ENCODE measurements at regions not wholly inside any gene's neighbourhood (a gene's known extent, or its start where the extent isn't known, plus 50 kb on each side); places are given as distances from the start of the nearest gene placed in this dataset.

DNA sequence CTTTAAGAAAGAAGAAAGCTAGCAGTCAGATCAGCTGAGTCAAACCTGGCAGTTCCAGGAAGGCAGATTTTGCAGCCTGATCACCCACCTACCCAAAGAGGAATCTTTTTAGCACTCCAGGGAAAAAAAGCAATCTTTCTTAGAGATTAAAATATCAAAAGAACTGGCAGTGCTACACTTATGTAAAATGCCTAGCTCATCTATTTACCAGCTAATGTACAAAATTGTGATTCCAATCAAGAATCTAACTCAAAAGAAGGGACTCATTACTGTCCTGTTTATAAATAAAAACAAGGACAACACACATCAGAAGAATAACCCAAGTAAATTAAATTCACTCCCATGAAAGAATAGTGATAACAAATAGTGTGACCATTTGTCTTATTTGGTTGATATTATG, 222.4 kb upstream of the ERCC4 start:
- TF ChIP-seq, protein P1, sequence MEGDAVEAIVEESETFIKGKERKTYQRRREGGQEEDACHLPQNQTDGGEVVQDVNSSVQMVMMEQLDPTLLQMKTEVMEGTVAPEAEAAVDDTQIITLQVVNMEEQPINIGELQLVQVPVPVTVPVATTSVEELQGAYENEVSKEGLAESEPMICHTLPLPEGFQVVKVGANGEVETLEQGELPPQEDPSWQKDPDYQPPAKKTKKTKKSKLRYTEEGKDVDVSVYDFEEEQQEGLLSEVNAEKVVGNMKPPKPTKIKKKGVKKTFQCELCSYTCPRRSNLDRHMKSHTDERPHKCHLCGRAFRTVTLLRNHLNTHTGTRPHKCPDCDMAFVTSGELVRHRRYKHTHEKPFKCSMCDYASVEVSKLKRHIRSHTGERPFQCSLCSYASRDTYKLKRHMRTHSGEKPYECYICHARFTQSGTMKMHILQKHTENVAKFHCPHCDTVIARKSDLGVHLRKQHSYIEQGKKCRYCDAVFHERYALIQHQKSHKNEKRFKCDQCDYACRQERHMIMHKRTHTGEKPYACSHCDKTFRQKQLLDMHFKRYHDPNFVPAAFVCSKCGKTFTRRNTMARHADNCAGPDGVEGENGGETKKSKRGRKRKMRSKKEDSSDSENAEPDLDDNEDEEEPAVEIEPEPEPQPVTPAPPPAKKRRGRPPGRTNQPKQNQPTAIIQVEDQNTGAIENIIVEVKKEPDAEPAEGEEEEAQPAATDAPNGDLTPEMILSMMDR (conservative IDR thresholded peaks at IDR 0.05; ENCODE audit: low read depth, low read length) = no peak
- no peak overlapping the region for H3K4me3 ChIP-seq (ENCODE audit: low read depth, low read length)
- DNase-seq (ENCODE audit: low read depth) = no peak

DNA sequence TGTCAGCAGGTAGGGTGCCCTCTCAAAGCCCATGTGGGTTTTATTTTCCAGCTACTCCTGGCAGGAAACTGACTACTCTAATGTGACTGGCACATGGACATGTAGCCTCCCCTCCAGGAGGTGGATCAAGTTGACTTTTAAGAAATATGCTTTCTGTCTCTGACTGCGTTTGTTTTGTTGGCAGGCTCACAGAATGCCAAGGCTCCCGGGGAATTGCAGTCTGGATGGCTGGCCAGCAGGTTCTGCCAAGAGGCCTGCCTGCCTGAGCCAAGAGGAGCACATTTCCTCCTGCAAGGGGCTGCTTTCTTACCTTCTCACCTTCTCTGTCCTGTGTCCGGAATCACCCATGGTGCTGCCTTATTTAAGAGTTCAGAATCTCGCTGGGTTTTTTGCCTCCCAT, 217.3 kb upstream of the ERCC4 start:
- H3K4me3 ChIP-seq (ENCODE audit: low read depth, low read length) = no peak overlapping the region
- DNase-seq (ENCODE audit: low read depth) = no peak
- TF ChIP-seq, protein P1 (conservative IDR thresholded peaks at IDR 0.05; ENCODE audit: low read depth, low read length) = no peak

DNA sequence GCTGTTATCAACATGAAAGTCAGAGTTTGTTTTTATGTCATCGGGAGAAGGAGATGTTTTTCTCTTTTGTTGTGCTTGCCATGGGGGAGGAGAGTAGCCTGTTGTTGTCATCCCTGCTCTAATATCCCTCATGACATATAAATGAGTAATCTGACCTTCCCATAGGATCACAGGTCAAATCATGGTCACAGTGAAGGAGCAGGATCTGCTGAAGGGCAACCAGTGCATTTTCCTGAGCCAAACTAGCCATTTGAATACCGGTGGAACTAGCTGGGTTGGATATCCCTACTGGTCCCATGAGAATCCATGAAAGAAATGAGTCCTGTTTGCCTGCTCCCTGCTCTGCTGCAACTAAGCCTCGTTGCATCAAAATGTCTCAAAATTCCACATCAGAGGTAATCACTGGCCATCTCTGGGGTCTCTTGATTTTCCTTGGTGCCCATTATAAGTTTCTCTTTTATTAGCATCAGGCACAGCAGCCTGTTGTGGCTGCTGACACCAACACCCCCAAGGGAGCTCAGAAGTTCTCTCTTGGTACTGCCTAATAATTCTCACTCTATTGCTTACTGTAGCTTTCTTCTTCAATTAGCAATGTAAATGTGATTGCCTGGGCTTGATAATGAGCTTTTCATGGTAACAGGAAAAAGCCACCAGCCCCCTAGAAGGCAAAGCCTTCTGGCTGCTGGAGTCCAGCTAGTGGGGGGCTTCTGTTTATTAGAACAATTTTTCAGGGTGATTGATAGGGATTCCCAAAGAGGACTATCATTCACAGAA, 211.4 kb upstream of the ERCC4 start:
- DNase-seq (ENCODE audit: low read depth) = no peak
- no peak overlapping the region for H3K4me3 ChIP-seq (ENCODE audit: low read depth, low read length)
- TF ChIP-seq, protein P1 (conservative IDR thresholded peaks at IDR 0.05; ENCODE audit: low read depth, low read length) = no peak

DNA sequence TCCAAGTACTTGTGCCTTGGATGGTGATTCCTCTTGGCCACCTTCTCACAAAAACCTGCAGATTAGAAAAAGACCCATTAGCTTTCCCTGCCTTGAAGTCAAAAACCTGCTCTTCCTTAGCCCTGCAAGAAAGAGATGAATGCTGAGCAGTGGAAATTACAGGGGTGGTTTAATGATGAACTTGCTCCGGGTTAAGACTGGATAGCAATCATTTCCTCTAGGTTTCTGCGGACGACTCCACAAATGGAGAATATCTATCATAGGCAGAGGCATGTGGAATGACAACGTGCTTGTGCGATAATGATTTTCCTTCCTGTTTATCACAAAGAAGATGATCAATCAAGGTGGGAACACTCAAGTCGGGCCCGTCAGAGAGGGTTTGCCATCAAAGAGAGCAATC, 201.2 kb upstream of the ERCC4 start:
- TF ChIP-seq, protein P1 (conservative IDR thresholded peaks at IDR 0.05; ENCODE audit: low read depth, low read length) = no peak
- DNase-seq (ENCODE audit: low read depth) = no peak
- no peak overlapping the region for H3K4me3 ChIP-seq (ENCODE audit: low read depth, low read length)

DNA sequence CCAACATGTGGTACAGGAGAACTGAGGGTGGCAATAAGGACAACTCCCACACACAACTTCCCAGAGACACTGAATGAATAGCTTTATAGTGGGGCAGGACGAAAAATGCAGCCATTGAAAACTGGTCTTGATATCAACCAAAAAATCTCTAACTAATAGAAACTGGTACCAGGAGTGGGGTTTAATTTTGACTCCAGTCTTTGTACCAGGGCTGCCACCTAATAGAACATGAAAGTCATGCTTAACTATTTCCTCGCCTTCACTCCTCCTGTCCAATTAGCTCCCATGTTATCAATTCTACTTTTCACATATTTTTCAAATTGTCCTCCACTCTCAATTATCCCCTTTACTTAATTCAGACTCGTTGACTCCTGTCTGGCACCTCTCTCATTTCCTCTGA, 192.0 kb upstream of the ERCC4 start:
- TF ChIP-seq, protein P1 (conservative IDR thresholded peaks at IDR 0.05; ENCODE audit: low read depth, low read length) = no peak
- DNase-seq (ENCODE audit: low read depth) = no peak
- no peak overlapping the region for H3K4me3 ChIP-seq (ENCODE audit: low read depth, low read length)

DNA sequence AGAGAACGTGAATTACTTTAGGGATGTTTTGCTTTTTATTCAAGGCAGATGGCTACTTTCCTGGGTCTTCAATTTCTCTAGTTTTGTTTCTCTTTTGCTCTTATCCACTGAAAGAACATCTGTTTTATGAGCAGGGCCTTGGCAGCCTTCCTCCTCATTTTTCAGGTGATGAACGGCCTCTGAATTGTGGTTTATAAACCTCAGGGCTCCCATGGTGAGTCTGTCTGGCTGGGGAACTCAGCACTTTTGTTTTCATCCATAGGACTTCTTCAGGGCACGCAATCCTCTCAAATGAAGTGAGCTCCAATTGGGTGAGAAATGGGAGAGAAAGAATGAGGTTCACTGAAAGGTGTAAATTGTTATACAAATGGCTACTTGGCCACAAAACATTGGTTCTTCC, 186.4 kb upstream of the ERCC4 start:
- no peak for DNase-seq (ENCODE audit: low read depth)
- TF ChIP-seq, protein P1 (conservative IDR thresholded peaks at IDR 0.05; ENCODE audit: low read depth, low read length) = no peak
- no peak overlapping the region for H3K4me3 ChIP-seq (ENCODE audit: low read depth, low read length)

All from epithelial cell of proximal tubule (primary cell).